Left lung (tissue), 4 donors: ENCODE measurements at regions not wholly inside any gene's neighbourhood (a gene's known extent, or its start where the extent isn't known, plus 50 kb on each side); places are given as distances from the start of the nearest gene placed in this dataset.

Experiments
- ATAC-seq: fragments of 200-7000 bp; cut with Tn5 transposase; one replicate; pipeline ENCODE4 v1.9.1; 2020; ENCODE audit warnings: moderate library complexity
- DNase-seq, 4 donors: peaks; one replicate each; pipeline ENCODE4 v3.0.0-alpha.2; 2013 to 2020
- H3K27ac ChIP-seq, 2 donors: fragments of 200-600 bp; sonication (generic) in 1 of 2; one replicate each; pipeline versions ENCODE4 v1.5.0 to v1.8.0; 2020 to 2021
- H3K27me3 ChIP-seq, 2 donors: fragments of 200-600 bp; sonication (generic) in 1 of 2; one replicate each; pipeline versions ENCODE4 v1.5.0 to v1.8.0; 2020 to 2021
- H3K36me3 ChIP-seq, 2 donors: fragments of 200-600 bp; sonication (generic) in 1 of 2; one replicate each; pipeline versions ENCODE4 v1.5.0 to v1.8.0; 2020 to 2021
- H3K4me1 ChIP-seq, 2 donors: fragments of 200-600 bp; one replicate each; pipeline ENCODE4 v1.8.0; 2021
- H3K4me3 ChIP-seq, 2 donors: fragments of 200-600 bp; sonication (generic) in 1 of 2; one replicate each; pipeline versions ENCODE4 v1.5.0 to v1.8.0; 2020 to 2021; ENCODE audit warnings: mild to moderate bottlenecking in 1 of 2
- H3K9me3 ChIP-seq, 2 donors: fragments of 200-600 bp; sonication (generic) in 1 of 2; one replicate each; pipeline versions ENCODE4 v1.5.0 to v1.8.0; 2020 to 2021
- CTCF ChIP-seq, 2 donors: fragments of 200-600 bp; sonication (generic) in 1 of 2; IDR thresholded peaks; one replicate each; pipeline versions ENCODE4 v1.5.0 to v1.8.0; 2021; ENCODE audit warnings: antibody characterized with exemption in 2 of 2
- intact Hi-C, 2 donors: fragments of 100-400 bp; cut with DNase I; formaldehyde crosslinking; loops; one replicate each; pipeline versions ENCODE4 v1.11.2 to v1.14.2; 2022
- donor health status: DM: no; HTN: yes; CAD: no.
- donor health status: DM: no; HTN: no; CAD: no.

GRCh38 chr6:169978615-169979161, 227.3 kb downstream of the ERMARD start:
- H3K4me3 ChIP-seq, result no peak overlapping the region
- peak; percentile 28 to 75 (median 35) for DNase-seq
- peaks cover 0 to 12% of the 10 kb centered on the region in 2 donors for H3K4me1 ChIP-seq
- H3K27me3 ChIP-seq, result peaks cover 10 to 84% of the 10 kb centered on the region in 2 donors
- intact Hi-C loops, result no loop called here
- H3K27ac ChIP-seq, result peak overlapping the region in 1 of 2 donors; percentile 31
- no peak for TF ChIP-seq CTCF (IDR thresholded peaks at IDR 0.05)
- no peaks in the 10 kb centered on the region for H3K9me3 ChIP-seq
- H3K36me3 ChIP-seq, result no peaks in the 10 kb centered on the region
- no peak for ATAC-seq

- intact Hi-C loops, result no loop called here
- Histone ChIP-seq H3K27ac (peak overlapping the region in 1 of 2 donors; percentile 8), H3K27me3 (peaks cover 10 to 81% of the 10 kb centered on the region in 2 donors), H3K9me3 (no peaks in the 10 kb centered on the region), H3K4me1 (peaks cover 0 to 12% of the 10 kb centered on the region in 2 donors), H3K4me3 (no peak overlapping the region), H3K36me3 (no peaks in the 10 kb centered on the region)
- DNase-seq, result peak in 1 of 4 donors; percentile 66
- TF ChIP-seq CTCF (IDR thresholded peaks at IDR 0.05), result no peak
- ATAC-seq, result no peak
These were observed 226.2 kb downstream of the ERMARD start for GRCh38 chr6:169977434-169978265.

- DNase-seq (peak in 1 of 4 donors; percentile 58), ATAC-seq (no peak)
- Histone ChIP-seq H3K27ac (peak overlapping the region in 1 of 2 donors; percentile 48), H3K4me1 (peaks cover 0 to 12% of the 10 kb centered on the region in 2 donors), H3K27me3 (peaks cover 10 to 78% of the 10 kb centered on the region in 2 donors), H3K9me3 (no peaks in the 10 kb centered on the region), H3K4me3 (no peak overlapping the region), H3K36me3 (no peaks in the 10 kb centered on the region)
- TF ChIP-seq CTCF (IDR thresholded peaks at IDR 0.05), result no peak
- intact Hi-C loops, result no loop called here
These were observed 225.1 kb downstream of the ERMARD start for GRCh38 chr6:169976301-169977081.

GRCh38 chr6:169975701-169976100, 224.3 kb downstream of the ERMARD start:
- Histone ChIP-seq H3K27me3 (peaks cover 5 to 72% of the 10 kb centered on the region in 2 donors), H3K4me3 (no peak overlapping the region), H3K36me3 (no peaks in the 10 kb centered on the region), H3K4me1 (peaks cover 0 to 12% of the 10 kb centered on the region in 2 donors), H3K27ac (no peak overlapping the region), H3K9me3 (no peaks in the 10 kb centered on the region)
- ATAC-seq, result no peak
- TF ChIP-seq CTCF (IDR thresholded peaks at IDR 0.05), result no peak
- intact Hi-C loops, result no loop called here
- peak in 1 of 4 donors; percentile 38 for DNase-seq

- intact Hi-C loops, result no loop called here
- H3K27me3 ChIP-seq, result peaks cover 5 to 72% of the 10 kb centered on the region in 2 donors
These were observed 223.9 kb downstream of the ERMARD start for GRCh38 chr6:169975286-169975685.

More at GRCh38 chr6:169975286-169975685, 223.9 kb downstream of the ERMARD start:
- H3K36me3 ChIP-seq, result no peaks in the 10 kb centered on the region
- H3K9me3 ChIP-seq, result no peaks in the 10 kb centered on the region
- DNase-seq, result peak in 2 of 4 donors; percentile 18 to 61
- TF ChIP-seq CTCF (IDR thresholded peaks at IDR 0.05), result no peak
- no peak overlapping the region for H3K4me3 ChIP-seq
- no peak overlapping the region for H3K27ac ChIP-seq
- H3K4me1 ChIP-seq, result peaks cover 0 to 12% of the 10 kb centered on the region in 2 donors
- ATAC-seq, result no peak
